Heart left ventricle (tissue), 16 donors: ENCODE measurements at regions not wholly inside any gene's neighbourhood (a gene's known extent, or its start where the extent isn't known, plus 50 kb on each side); places are given as distances from the start of the nearest gene placed in this dataset.

ENCODE experiments used
- ATAC-seq, 4 donors: fragments of 200-7000 bp; cut with Tn5 transposase; one replicate each; pipeline ENCODE4 v1.9.1; 2020 to 2022; ENCODE audit warnings: moderate library complexity in 4 of 4, mild to moderate bottlenecking in 3 of 4, moderate number of reproducible peaks in 1 of 4
- DNase-seq, 5 donors: peaks; one replicate each; pipeline ENCODE4 v3.0.0-alpha.2; 2020
- H3K27ac ChIP-seq, 12 donors: fragments of 200-600 bp; sonication (generic) in 4 of 12; one replicate each; pipeline versions ENCODE4 v1.5.0 to v1.8.0; 2016 to 2022; ENCODE audit warnings: mild to moderate bottlenecking in 2 of 12
- H3K27me3 ChIP-seq, 9 donors: fragments of 200-600 bp; sonication (generic) in 2 of 9; one replicate each; pipeline versions ENCODE4 v1.5.1 to v1.8.0; 2016 to 2022; ENCODE audit warnings: mild to moderate bottlenecking in 3 of 9
- H3K36me3 ChIP-seq, 9 donors: fragments of 200-600 bp; sonication (generic) in 2 of 9; one replicate each; pipeline versions ENCODE4 v1.5.0 to v1.8.0; 2018 to 2022; ENCODE audit warnings: mild to moderate bottlenecking in 2 of 9
- H3K4me1 ChIP-seq, 12 donors: fragments of 200-600 bp; sonication (generic) in 4 of 12; one replicate each; pipeline versions ENCODE4 v1.5.0 to v1.8.0; 2016 to 2022; ENCODE audit warnings: mild to moderate bottlenecking in 3 of 12
- H3K4me3 ChIP-seq, 12 donors: fragments of 200-600 bp; sonication (generic) in 4 of 12; one replicate each; pipeline versions ENCODE4 v1.5.0 to v1.8.0; 2017 to 2022; ENCODE audit warnings: mild to moderate bottlenecking in 9 of 12, moderate library complexity in 4 of 12
- H3K9me3 ChIP-seq, 12 donors: fragments of 200-600 bp; sonication (generic) in 4 of 12; one replicate each; pipeline versions ENCODE4 v1.5.0 to v1.8.0; 2016 to 2022; ENCODE audit warnings: mild to moderate bottlenecking in 1 of 12
- POLR2A ChIP-seq, 2 donors: fragments of 450-650 bp; IDR thresholded peaks; one replicate each; pipeline ENCODE4 v1.6.1; 2017; ENCODE audit warnings: antibody characterized with exemption in 2 of 2, mild to moderate bottlenecking in 2 of 2, moderate library complexity in 2 of 2
- WGBS, 4 donors: extraction: QIAGEN DNeasy Blood & Tissue Kit in 2 of 4; methylation state at CpG; one replicate each; pipeline versions ENCODE4 v1.1.5 to v1.1.7; 2013 to 2018; 5-methylcytosine and 5-hydroxymethylcytosine counted together
- intact Hi-C, 10 donors: fragments of 100-400 bp; cut with DNase I; formaldehyde crosslinking; loops; one replicate each; pipeline versions ENCODE4 v1.11.1 to v1.14.2; 2022
- TF ChIP-seq, protein P1 (sequence below), 12 donors: fragments of 200-600 bp; sonication (generic) in 4 of 12; IDR thresholded peaks; one replicate each; pipeline versions ENCODE4 v1.5.0 to v1.8.0; 2018 to 2022; ENCODE audit warnings: antibody characterized with exemption in 12 of 12, mild to moderate bottlenecking in 5 of 12
- donor health status: ischemic (EF 13 %, LVEDD 7.1; RV severe dilation, severe dysfunction).
- donor health status: healthy with polysubstance abuse.
- donor health status: DM: no; HTN: yes; CAD: no.
- donor health status: DM: no; HTN: no; CAD: no.
- donor health status: ischemic (EF 25% LVEDD 6.9; RV normal size, moderate dysfunction).
- donor health status: ischemic (EF 25% LVEDD 5.7; RV mildly dilated, moderate dysfunction).
- donor health status: healthy.
- donor health status: DM: yes; HTN: yes; CAD: no.
- donor health status: ischemic (EF 35%, LVEDD 5.7; RV mildly dilated, moderate dysfunction).
- donor health status: nonischemic (EF 11% LVEDD 7.7; RV severe dilation, severe dysfunction).
- donor health status: DM: yes; HTN: yes; CAD: no.
- donor health status: PGD.
- donor health status: ischemic (EF 29% LVEDD 5.4; RV normal size, mild dysfunction).
- donor health status: nonischemic (EF 23%, LVEDD 6.1; RV moderate dilation, normal function).

DNA sequence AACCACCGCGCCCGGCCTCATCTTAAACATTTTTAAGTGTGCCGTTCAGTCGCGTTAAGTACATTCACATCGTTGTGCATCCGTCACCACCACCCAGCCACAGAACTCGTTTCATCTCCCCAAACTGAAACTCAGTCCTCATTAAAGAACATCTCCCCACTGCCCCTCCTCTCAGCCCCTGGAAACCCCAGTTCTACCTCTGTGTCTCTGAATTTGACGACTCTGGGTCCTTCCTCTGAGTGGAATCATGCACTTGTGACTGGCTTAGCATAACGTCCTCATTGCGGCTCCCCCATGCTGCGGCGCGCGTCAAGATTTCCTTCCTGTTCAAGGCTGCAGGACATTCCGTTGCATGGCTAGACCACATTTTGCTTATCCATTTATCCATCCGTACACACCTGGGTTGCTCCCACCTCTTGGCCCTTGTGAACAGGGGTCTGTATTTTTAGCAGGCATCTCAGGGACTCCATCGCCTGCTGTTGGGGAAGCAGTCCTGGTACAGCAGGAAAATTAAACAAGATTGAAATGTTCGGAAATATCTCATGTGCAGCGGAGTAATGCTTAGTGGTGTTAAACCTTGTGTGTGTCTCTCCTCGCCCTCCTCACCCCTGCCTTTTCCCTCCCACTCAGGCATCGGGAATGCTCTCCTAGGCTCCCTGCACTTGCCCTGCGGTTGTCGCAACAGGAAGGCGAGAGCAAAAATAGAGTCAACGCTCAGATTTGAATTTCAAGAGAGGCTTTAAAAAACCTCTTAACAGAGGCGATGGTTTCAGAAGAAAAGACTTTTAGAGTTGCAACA is 127.9 kb downstream of the PXDC1 start:
- H3K36me3 ChIP-seq = no peaks in the 10 kb centered on the region
- no peak overlapping the region for H3K4me3 ChIP-seq
- no peak overlapping the region for H3K27ac ChIP-seq
- no peaks in the 10 kb centered on the region for H3K4me1 ChIP-seq
- TF ChIP-seq POLR2A (IDR thresholded peaks at IDR 0.05) = no peak
- TF ChIP-seq, protein P1, sequence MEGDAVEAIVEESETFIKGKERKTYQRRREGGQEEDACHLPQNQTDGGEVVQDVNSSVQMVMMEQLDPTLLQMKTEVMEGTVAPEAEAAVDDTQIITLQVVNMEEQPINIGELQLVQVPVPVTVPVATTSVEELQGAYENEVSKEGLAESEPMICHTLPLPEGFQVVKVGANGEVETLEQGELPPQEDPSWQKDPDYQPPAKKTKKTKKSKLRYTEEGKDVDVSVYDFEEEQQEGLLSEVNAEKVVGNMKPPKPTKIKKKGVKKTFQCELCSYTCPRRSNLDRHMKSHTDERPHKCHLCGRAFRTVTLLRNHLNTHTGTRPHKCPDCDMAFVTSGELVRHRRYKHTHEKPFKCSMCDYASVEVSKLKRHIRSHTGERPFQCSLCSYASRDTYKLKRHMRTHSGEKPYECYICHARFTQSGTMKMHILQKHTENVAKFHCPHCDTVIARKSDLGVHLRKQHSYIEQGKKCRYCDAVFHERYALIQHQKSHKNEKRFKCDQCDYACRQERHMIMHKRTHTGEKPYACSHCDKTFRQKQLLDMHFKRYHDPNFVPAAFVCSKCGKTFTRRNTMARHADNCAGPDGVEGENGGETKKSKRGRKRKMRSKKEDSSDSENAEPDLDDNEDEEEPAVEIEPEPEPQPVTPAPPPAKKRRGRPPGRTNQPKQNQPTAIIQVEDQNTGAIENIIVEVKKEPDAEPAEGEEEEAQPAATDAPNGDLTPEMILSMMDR (IDR thresholded peaks at IDR 0.05) = no peak
- WGBS, 4 donors = 72 to 81% (median 80%) methylated on average over 28 of the region's 28 CpGs
- no peaks in the 10 kb centered on the region for H3K9me3 ChIP-seq
- peaks cover 0 to 33% (median 7%) of the 10 kb centered on the region in 9 donors for H3K27me3 ChIP-seq
- ATAC-seq = no peak
- DNase-seq = no peak
- intact Hi-C loops = no loop called here

DNA sequence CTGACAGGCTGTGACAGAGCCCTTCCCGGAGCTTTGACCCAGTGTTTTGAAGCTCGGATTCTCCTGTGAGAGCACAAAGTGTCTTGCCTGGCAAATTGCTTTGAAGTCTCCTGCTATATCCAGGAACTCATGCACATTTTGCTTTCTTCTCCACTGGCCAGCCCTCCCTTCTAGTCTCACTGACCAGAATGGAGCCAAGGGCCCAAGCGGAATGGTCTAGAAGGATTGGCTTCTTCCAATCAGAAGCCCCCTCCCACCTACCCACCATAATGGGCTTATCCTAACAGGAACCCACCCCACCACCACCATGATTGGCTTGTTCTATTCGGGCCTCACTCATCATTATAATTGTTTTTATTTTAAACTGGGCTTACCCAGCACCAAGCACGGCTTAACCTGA is 130.1 kb downstream of the PXDC1 start:
- no peak for DNase-seq
- TF ChIP-seq, protein P1 (IDR thresholded peaks at IDR 0.05) = no peak
- no peak for TF ChIP-seq POLR2A (IDR thresholded peaks at IDR 0.05)
- no peaks in the 10 kb centered on the region for H3K36me3 ChIP-seq
- no peaks in the 10 kb centered on the region for H3K9me3 ChIP-seq
- intact Hi-C loops = no loop called here
- H3K27ac ChIP-seq = no peak overlapping the region
- H3K4me1 ChIP-seq = no peaks in the 10 kb centered on the region
- peaks cover 0 to 24% (median 5%) of the 10 kb centered on the region in 9 donors for H3K27me3 ChIP-seq
- 92 to 96% (median 93%) methylated on average over 5 of the region's 5 CpGs for WGBS, 4 donors
- no peak overlapping the region for H3K4me3 ChIP-seq
- ATAC-seq = no peak

DNA sequence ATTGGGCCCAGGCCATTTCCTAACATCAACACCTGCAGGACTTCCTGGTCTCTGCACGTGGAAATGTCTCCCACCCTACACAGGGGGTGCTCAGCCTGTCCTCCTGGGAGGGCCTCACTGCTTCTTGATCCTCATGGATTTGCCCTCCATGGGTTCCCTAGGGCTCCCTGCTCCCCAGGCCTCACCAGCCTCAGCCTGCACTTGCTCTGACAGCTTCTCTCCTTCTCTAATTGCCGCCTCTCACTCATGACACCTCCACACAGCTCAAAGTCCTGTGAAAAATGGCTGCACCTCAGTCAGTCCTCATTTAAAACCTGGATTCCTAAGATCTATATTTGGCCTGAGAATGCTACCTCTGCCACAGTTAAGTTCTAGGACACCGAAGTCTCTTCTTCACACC is 130.6 kb downstream of the PXDC1 start:
- no peak overlapping the region for H3K4me3 ChIP-seq
- no peaks in the 10 kb centered on the region for H3K36me3 ChIP-seq
- no peak for ATAC-seq
- intact Hi-C loops = no loop called here
- no peak overlapping the region for H3K27ac ChIP-seq
- WGBS, 4 donors = 82 to 89% (median 84%) methylated on average over 3 of the region's 3 CpGs
- peaks cover 0 to 19% (median 0%) of the 10 kb centered on the region in 9 donors for H3K27me3 ChIP-seq
- TF ChIP-seq POLR2A (IDR thresholded peaks at IDR 0.05) = no peak
- TF ChIP-seq, protein P1 (IDR thresholded peaks at IDR 0.05) = no peak
- H3K4me1 ChIP-seq = no peaks in the 10 kb centered on the region
- no peak for DNase-seq
- no peaks in the 10 kb centered on the region for H3K9me3 ChIP-seq

DNA sequence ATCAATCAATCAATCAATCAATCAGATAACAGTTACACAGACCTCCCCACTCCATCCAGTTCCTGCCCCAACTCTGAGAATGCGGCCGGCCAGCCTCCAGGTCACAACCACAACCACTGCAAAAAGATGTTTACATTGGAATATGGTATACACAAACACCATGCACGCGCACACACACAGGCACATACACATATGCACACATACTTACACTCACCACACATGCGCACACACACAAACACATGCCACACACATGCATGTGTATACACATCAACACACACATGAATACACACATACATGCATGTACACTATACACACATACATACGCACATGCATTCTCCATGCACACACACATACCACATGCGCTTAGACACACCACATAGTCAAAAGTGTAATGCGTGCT is 131.1 kb downstream of the PXDC1 start:
- no peaks in the 10 kb centered on the region for H3K36me3 ChIP-seq
- peaks cover 0 to 17% (median 0%) of the 10 kb centered on the region in 9 donors for H3K27me3 ChIP-seq
- peak in 1 of 4 donors; percentile 28 for ATAC-seq
- no peaks in the 10 kb centered on the region for H3K4me1 ChIP-seq
- DNase-seq = no peak
- TF ChIP-seq, protein P1 (IDR thresholded peaks at IDR 0.05) = no peak
- TF ChIP-seq POLR2A (IDR thresholded peaks at IDR 0.05) = no peak
- WGBS, 4 donors = 95 to 98% (median 97%) methylated on average over 8 of the region's 8 CpGs
- no peak overlapping the region for H3K27ac ChIP-seq
- no peak overlapping the region for H3K4me3 ChIP-seq
- no peaks in the 10 kb centered on the region for H3K9me3 ChIP-seq
- intact Hi-C loops = no loop called here
